LNCaP clone FGC (cell line): ENCODE measurements at regions not wholly inside any gene's neighbourhood (a gene's known extent, or its start where the extent isn't known, plus 50 kb on each side); places are given as distances from the start of the nearest gene placed in this dataset.
A peak's percentile ranks its signal among the peaks of the same experiment; 100 is the strongest.

Source experiments
- DNase-seq: peaks from one replicate; pipeline ENCODE4 v3.0.0-alpha.2; 2011; ENCODE audit warnings: low read depth
- H3K4me3 ChIP-seq: 2 replicates; pipeline ENCODE4 v1.5.1; 2011; ENCODE audit warnings: mild to moderate bottlenecking, low read depth, low read length, control low read depth
- TF ChIP-seq, protein P1 (sequence below): IDR thresholded peaks from 2 replicates; pipeline ENCODE4 v1.5.1; 2012; ENCODE audit warnings: mild to moderate bottlenecking; ENCODE audit not compliant: control insufficient read depth, insufficient read depth; ENCODE audit errors: extremely low read depth

DNA sequence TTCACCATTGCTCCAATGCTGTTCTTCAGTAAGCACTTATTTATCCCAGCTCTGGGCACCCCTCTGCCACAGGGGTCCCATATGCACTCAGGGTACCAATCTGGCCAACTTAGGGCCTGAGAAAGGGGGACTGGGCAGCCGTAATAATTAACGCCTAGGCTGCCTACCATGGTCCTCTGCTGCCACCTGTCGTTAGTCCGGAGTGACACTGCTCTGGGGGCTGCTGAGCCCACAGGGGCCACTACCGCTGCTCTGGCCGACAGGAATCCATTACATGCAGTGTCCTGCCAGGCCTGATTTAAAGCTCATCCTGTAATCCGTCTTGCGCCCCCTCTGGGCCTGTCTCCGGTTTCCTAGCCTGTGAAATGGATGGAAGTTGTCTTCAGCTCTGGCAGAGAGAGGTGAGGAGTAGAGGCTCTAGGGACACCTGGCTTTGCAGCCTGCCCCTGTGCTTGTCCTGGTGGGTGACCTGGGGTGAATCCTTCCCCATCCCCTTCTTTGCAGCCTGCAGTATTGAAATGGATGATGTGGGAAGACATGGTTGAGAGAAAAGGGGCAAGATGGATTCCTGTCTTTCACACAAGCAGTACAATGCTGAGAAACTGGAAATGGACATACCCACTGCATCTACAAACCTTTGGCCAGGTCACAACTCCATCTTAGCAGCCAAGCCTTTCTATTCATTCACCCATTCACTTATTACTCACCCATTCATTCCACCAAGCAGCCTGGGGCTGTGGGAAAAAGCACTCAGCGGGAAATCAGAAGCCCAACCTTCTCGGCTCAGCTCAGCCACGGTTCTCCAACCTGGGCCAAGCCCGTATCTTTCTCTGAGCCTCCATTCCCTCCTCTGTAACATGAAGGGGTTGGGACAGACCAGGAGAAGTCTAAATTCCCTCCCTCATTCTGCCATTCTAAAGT is 116.3 kb upstream of the NALF2 start:
- H3K4me3 ChIP-seq, result no peak overlapping the region
- TF ChIP-seq, protein P1, sequence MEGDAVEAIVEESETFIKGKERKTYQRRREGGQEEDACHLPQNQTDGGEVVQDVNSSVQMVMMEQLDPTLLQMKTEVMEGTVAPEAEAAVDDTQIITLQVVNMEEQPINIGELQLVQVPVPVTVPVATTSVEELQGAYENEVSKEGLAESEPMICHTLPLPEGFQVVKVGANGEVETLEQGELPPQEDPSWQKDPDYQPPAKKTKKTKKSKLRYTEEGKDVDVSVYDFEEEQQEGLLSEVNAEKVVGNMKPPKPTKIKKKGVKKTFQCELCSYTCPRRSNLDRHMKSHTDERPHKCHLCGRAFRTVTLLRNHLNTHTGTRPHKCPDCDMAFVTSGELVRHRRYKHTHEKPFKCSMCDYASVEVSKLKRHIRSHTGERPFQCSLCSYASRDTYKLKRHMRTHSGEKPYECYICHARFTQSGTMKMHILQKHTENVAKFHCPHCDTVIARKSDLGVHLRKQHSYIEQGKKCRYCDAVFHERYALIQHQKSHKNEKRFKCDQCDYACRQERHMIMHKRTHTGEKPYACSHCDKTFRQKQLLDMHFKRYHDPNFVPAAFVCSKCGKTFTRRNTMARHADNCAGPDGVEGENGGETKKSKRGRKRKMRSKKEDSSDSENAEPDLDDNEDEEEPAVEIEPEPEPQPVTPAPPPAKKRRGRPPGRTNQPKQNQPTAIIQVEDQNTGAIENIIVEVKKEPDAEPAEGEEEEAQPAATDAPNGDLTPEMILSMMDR, result peak; percentile 66
- no peak for DNase-seq

- no peak overlapping the region for H3K4me3 ChIP-seq
- TF ChIP-seq, protein P1, result no peak
- no peak for DNase-seq
Observed at GRCh38 chrX:69386681-69387080, 117.4 kb upstream of the NALF2 start.

DNA sequence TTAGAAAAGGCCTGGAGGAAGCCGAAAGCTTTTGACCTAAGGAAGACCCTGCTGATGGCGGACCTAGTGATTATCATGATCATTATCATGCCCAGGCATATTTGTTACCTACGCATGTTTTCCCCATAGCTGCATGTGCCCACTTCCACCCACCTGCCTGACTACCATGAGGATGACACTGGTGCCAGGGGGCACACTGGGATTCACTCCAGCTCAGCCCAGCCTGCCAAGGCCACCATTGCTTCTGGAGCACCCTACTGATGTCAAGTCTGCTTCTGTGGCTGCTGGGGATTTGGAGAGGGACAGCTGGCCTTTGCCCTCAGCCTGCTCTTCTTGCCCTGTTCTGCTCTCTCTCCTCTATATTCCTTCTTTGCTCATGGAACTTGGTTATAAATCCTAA is 124.7 kb upstream of the NALF2 start:
- TF ChIP-seq, protein P1, result no peak
- DNase-seq, result no peak
- no peak overlapping the region for H3K4me3 ChIP-seq

GRCh38 chrX:69374569-69374968 is 129.6 kb upstream of the NALF2 start:
- TF ChIP-seq, protein P1, result no peak

DNA sequence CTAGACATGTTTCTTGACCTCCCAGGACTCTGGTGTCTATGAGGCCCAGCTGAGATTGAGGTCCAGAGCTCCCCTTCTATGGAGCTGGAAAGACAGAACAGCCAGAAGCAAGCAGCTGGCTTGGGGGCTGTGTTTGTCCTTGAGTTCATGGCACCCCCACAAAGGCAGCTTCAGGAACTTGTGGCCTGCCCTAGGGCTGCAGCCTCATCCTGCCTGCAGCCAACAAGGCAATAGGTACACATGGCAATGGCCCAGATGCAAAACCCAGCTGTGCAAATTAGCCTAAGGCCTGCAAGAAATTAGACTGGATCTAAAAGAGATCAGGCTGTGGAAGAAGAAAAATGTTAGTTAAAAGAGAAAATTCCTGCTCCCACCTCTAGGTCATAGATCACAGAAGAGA is 131.7 kb upstream of the NALF2 start:
- DNase-seq, result no peak
- H3K4me3 ChIP-seq, result no peak overlapping the region
- TF ChIP-seq, protein P1, result no peak

More at GRCh38 chrX:69374569-69374968, 129.6 kb upstream of the NALF2 start:
- no peak for DNase-seq
- no peak overlapping the region for H3K4me3 ChIP-seq

- no peak for DNase-seq
- no peak overlapping the region for H3K4me3 ChIP-seq
- TF ChIP-seq, protein P1, result no peak
Observed at GRCh38 chrX:69371159-69371558, 133.0 kb upstream of the NALF2 start.
